ENCODE measurements at regions not wholly inside any gene's neighbourhood (a gene's known extent, or its start where the extent isn't known, plus 50 kb on each side); places are given as distances from the start of the nearest gene placed in this dataset.

- TF ChIP-seq, protein P1, sequence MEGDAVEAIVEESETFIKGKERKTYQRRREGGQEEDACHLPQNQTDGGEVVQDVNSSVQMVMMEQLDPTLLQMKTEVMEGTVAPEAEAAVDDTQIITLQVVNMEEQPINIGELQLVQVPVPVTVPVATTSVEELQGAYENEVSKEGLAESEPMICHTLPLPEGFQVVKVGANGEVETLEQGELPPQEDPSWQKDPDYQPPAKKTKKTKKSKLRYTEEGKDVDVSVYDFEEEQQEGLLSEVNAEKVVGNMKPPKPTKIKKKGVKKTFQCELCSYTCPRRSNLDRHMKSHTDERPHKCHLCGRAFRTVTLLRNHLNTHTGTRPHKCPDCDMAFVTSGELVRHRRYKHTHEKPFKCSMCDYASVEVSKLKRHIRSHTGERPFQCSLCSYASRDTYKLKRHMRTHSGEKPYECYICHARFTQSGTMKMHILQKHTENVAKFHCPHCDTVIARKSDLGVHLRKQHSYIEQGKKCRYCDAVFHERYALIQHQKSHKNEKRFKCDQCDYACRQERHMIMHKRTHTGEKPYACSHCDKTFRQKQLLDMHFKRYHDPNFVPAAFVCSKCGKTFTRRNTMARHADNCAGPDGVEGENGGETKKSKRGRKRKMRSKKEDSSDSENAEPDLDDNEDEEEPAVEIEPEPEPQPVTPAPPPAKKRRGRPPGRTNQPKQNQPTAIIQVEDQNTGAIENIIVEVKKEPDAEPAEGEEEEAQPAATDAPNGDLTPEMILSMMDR (IDR thresholded peaks at IDR 0.05 in 2 of 3, conservative IDR thresholded peaks at IDR 0.05 in 1 of 3; ENCODE audit: insufficient read depth in 2 of 3, low read depth in 1 of 3, low read length in 3 of 3) = no peak
- TF ChIP-seq EP300 (IDR thresholded peaks at IDR 0.05; ENCODE audit: low read length) (no peak), TAF1 (IDR thresholded peaks at IDR 0.05; ENCODE audit: control insufficient read depth, extremely low read depth, insufficient read depth, low read length, severe bottlenecking) (no peak), TEAD4 (IDR thresholded peaks at IDR 0.05; ENCODE audit: low read length) (no peak), TEAD4 (CRISPR knock-in tag; IDR thresholded peaks at IDR 0.05; ENCODE audit: borderline replicate concordance) (no peak), POLR2AphosphoS5 (IDR thresholded peaks at IDR 0.05; ENCODE audit: control insufficient read depth, insufficient read depth, low read depth, low read length) (no peak), ZNF780A (CRISPR knock-in tag; IDR thresholded peaks at IDR 0.05) (no peak), ZBTB40 (IDR thresholded peaks at IDR 0.05) (no peak), ZBTB40 (CRISPR knock-in tag; IDR thresholded peaks at IDR 0.05) (no peak), ZNF354B (CRISPR knock-in tag; IDR thresholded peaks at IDR 0.05) (no peak), RBFOX2 (IDR thresholded peaks at IDR 0.05; ENCODE audit: low read depth, low read length) (no peak), SMAD4 (CRISPR knock-in tag; conservative IDR thresholded peaks at IDR 0.05) (no peak), CBX1 (IDR thresholded peaks at IDR 0.05; ENCODE audit: low read depth) (no peak)
- TF ChIP-seq, protein P2, sequence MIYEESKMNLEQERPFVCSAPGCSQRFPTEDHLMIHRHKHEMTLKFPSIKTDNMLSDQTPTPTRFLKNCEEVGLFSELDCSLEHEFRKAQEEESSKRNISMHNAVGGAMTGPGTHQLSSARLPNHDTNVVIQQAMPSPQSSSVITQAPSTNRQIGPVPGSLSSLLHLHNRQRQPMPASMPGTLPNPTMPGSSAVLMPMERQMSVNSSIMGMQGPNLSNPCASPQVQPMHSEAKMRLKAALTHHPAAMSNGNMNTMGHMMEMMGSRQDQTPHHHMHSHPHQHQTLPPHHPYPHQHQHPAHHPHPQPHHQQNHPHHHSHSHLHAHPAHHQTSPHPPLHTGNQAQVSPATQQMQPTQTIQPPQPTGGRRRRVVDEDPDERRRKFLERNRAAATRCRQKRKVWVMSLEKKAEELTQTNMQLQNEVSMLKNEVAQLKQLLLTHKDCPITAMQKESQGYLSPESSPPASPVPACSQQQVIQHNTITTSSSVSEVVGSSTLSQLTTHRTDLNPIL (CRISPR knock-in tag; IDR thresholded peaks at IDR 0.05) = no peak
These were observed 261.9 kb downstream of the SNX10 start for GRCh38 chr7:26553582-26553981.

Data from K562 (cell line).